ENCODE measurements at regions not wholly inside any gene's neighbourhood (a gene's known extent, or its start where the extent isn't known, plus 50 kb on each side); places are given as distances from the start of the nearest gene placed in this dataset.
"Not testable (repeated sequence)": the region's sequence is repeated elsewhere in the genome, so short reads cannot be mapped to it uniquely, and the experiment has no call there.

DNA sequence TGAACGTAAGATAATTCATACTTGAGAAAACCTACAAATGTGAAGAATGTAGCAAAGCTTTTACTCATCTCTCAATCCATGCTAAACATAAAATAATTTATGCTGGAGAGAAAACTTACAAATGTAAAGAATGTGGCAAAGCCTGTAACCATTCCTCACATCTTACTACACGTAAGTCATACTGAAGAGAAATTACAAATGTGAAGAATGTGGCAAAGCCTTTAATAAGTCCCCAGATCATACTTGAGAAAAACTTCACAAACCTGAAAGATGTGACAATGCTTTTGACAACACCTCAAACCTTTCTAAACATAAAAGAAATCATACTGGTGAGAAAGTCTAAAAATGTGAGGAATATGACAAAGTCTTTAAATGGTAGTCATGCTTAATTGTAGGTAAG is 89.4 kb downstream of the ZNF675 start:
- Histone ChIP-seq H2BK12ac (ENCODE audit: low read length) (no peak overlapping the region), H4K8ac (ENCODE audit: low read depth, low read length) (no peak overlapping the region), H4K91ac (ENCODE audit: low read depth, low read length) (no peak overlapping the region), H3K14ac (ENCODE audit: low read length) (no peak overlapping the region), H3K4me2 (ENCODE audit: low read length) (no peak overlapping the region), H3K27me3 (ENCODE audit: insufficient read depth, low read length) (no peaks in the 10 kb centered on the region), H3K23ac (ENCODE audit: low read length) (no peak overlapping the region), H3K36me3 (ENCODE audit: control insufficient read depth in 1 of 2, insufficient read depth in 2 of 2, low read length in 2 of 2) (no peaks in the 10 kb centered on the region), H3K27ac (ENCODE audit: low read depth, low read length) (no peak overlapping the region), H3K79me1 (ENCODE audit: low read length) (no peaks in the 10 kb centered on the region), H3K4me1 (ENCODE audit: control insufficient read depth in 1 of 2, insufficient read depth in 2 of 2, low read length in 2 of 2) (no peaks in the 10 kb centered on the region), H2BK5ac (ENCODE audit: low read depth, low read length, poor library complexity) (no peak overlapping the region), H3K9ac (ENCODE audit: low read length) (no peak overlapping the region), H2AK5ac (ENCODE audit: low read length) (no peak overlapping the region), H2BK120ac (ENCODE audit: insufficient read depth, low read length, poor library complexity) (no peak overlapping the region), H3K4me3 (ENCODE audit: low read depth, low read length) (no peak overlapping the region), H4K12ac (ENCODE audit: low read depth, low read length) (no peak overlapping the region), H3K18ac (ENCODE audit: low read length) (no peak overlapping the region), H3K4ac (ENCODE audit: low read depth, low read length) (no peak overlapping the region), H2AFZ (ENCODE audit: insufficient read depth, low read length, poor library complexity) (no peak overlapping the region), H3K9me3 (ENCODE audit: insufficient read depth, low read depth, low read length) (peaks cover 2% of the 10 kb centered on the region), H3K79me2 (ENCODE audit: control insufficient read depth, insufficient read depth, low read length, poor library complexity) (no peaks in the 10 kb centered on the region)
- WGBS (ENCODE audit: extremely low coverage, insufficient coverage, insufficient read length), result no CpG with 5 or more reads among the region's 2 CpGs
- peak; percentile 33 to 92 for DNase-seq

DNA sequence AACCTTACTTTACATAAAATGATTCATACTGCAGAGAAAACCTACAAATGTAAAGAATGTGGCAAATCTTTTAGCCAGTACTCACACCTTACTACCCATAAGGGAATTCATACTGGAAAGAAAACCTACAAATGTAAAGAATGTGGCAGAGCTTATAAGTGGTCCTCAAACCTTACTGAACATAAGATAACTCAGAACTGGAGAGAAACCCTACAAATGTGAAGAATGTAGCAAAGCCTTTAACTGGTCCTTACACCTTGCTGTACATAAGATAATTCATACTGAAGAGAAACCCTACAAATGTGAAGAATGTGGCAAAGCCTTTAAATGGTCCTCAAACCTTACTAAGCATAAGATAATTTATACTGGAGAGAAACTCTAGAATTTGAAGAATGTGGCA is 90.1 kb downstream of the ZNF675 start:
- no peaks in the 10 kb centered on the region for H3K27me3 ChIP-seq (ENCODE audit: insufficient read depth, low read length)
- no peak overlapping the region for H2BK120ac ChIP-seq (ENCODE audit: insufficient read depth, low read length, poor library complexity)
- H4K8ac ChIP-seq (ENCODE audit: low read depth, low read length), result no peak overlapping the region

DNA sequence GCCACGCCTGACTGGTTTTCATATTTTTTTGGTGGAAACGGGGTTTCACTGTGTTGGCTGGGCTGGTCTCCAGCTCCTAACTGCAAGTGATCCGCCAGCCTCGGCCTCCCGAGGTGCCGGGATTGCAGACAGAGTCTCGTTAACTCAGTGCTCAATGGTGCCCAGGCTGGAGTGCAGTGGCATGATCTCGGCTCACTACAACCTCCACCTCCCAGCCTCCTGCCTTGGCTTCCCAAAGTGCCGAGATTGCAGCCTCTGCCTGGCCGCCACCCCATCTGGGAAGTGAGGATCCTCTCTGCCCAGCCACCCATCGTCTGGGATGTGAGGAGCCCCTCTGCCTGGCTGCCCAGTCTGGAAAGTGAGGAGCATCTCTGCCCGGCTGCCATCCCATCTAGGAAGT is 92.7 kb downstream of the ZNF675 start:
- H2BK120ac ChIP-seq (ENCODE audit: insufficient read depth, low read length, poor library complexity); H3K4me1 ChIP-seq (ENCODE audit: control insufficient read depth in 1 of 2, insufficient read depth in 2 of 2, low read length in 2 of 2); H3K4ac ChIP-seq (ENCODE audit: low read depth, low read length); H3K14ac ChIP-seq (ENCODE audit: low read length); H3K36me3 ChIP-seq (ENCODE audit: control insufficient read depth in 1 of 2, insufficient read depth in 2 of 2, low read length in 2 of 2); H3K79me2 ChIP-seq (ENCODE audit: control insufficient read depth, insufficient read depth, low read length, poor library complexity); H3K4me3 ChIP-seq (ENCODE audit: low read depth, low read length); H3K27me3 ChIP-seq (ENCODE audit: insufficient read depth, low read length); H2AK5ac ChIP-seq (ENCODE audit: low read length); H3K9me3 ChIP-seq (ENCODE audit: insufficient read depth, low read depth, low read length); H2AFZ ChIP-seq (ENCODE audit: insufficient read depth, low read length, poor library complexity); H4K8ac ChIP-seq (ENCODE audit: low read depth, low read length); H2BK12ac ChIP-seq (ENCODE audit: low read length); H4K12ac ChIP-seq (ENCODE audit: low read depth, low read length); H4K91ac ChIP-seq (ENCODE audit: low read depth, low read length); H3K9ac ChIP-seq (ENCODE audit: low read length); H3K4me2 ChIP-seq (ENCODE audit: low read length); H3K18ac ChIP-seq (ENCODE audit: low read length); DNase-seq; H3K27ac ChIP-seq (ENCODE audit: low read depth, low read length); H3K23ac ChIP-seq (ENCODE audit: low read length); H3K79me1 ChIP-seq (ENCODE audit: low read length); H2BK5ac ChIP-seq (ENCODE audit: low read depth, low read length, poor library complexity): not testable (repeated sequence)
- no CpG with 5 or more reads among the region's 12 CpGs for WGBS (ENCODE audit: extremely low coverage, insufficient coverage, insufficient read length)

More for the DNA sequence above, 90.1 kb downstream of the ZNF675 start:
- Histone ChIP-seq H2BK5ac (ENCODE audit: low read depth, low read length, poor library complexity) (no peak overlapping the region), H3K27ac (ENCODE audit: low read depth, low read length) (no peak overlapping the region), H2AFZ (ENCODE audit: insufficient read depth, low read length, poor library complexity) (no peak overlapping the region), H4K91ac (ENCODE audit: low read depth, low read length) (no peak overlapping the region), H3K4me1 (ENCODE audit: control insufficient read depth in 1 of 2, insufficient read depth in 2 of 2, low read length in 2 of 2) (no peaks in the 10 kb centered on the region), H2AK5ac (ENCODE audit: low read length) (no peak overlapping the region), H3K36me3 (ENCODE audit: control insufficient read depth in 1 of 2, insufficient read depth in 2 of 2, low read length in 2 of 2) (no peaks in the 10 kb centered on the region), H2BK12ac (ENCODE audit: low read length) (no peak overlapping the region), H3K4me2 (ENCODE audit: low read length) (no peak overlapping the region), H3K23ac (ENCODE audit: low read length) (no peak overlapping the region), H3K9me3 (ENCODE audit: insufficient read depth, low read depth, low read length) (peaks cover 2% of the 10 kb centered on the region), H3K4me3 (ENCODE audit: low read depth, low read length) (no peak overlapping the region), H3K79me1 (ENCODE audit: low read length) (no peaks in the 10 kb centered on the region), H3K18ac (ENCODE audit: low read length) (no peak overlapping the region), H3K14ac (ENCODE audit: low read length) (no peak overlapping the region), H3K79me2 (ENCODE audit: control insufficient read depth, insufficient read depth, low read length, poor library complexity) (no peaks in the 10 kb centered on the region), H3K4ac (ENCODE audit: low read depth, low read length) (no peak overlapping the region), H3K9ac (ENCODE audit: low read length) (no peak overlapping the region), H4K12ac (ENCODE audit: low read depth, low read length) (no peak overlapping the region)
- DNase-seq, result no peak

DNA sequence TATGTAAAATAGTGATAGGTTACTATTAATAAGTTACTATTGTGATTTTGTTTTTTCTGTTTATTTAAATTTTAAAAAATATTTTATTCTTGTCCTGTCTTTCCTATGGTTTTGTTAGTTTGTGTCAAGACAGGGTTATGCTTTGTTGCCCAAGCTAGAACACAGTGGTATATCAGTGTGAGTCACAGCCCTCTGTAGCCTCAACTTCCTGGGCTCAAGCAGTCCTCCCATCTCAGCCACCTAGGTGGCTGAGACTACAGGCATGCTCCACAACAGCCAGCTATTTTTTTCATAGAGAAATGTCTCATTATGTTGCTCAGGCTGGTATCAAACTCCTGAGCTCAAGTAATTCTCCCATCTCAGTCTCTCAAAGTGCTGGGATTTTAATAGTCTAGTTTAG is 99.5 kb downstream of the ZNF675 start:
- no peak overlapping the region for H3K23ac ChIP-seq (ENCODE audit: low read length)
- no peak overlapping the region for H4K91ac ChIP-seq (ENCODE audit: low read depth, low read length)
- no peak overlapping the region for H3K27ac ChIP-seq (ENCODE audit: low read depth, low read length)
- H3K4me1 ChIP-seq (ENCODE audit: control insufficient read depth in 1 of 2, insufficient read depth in 2 of 2, low read length in 2 of 2), result no peaks in the 10 kb centered on the region
- H2BK5ac ChIP-seq (ENCODE audit: low read depth, low read length, poor library complexity), result no peak overlapping the region
- no peak overlapping the region for H3K4ac ChIP-seq (ENCODE audit: low read depth, low read length)
- no peaks in the 10 kb centered on the region for H3K79me1 ChIP-seq (ENCODE audit: low read length)
- no peak overlapping the region for H3K14ac ChIP-seq (ENCODE audit: low read length)
- no peak overlapping the region for H3K4me3 ChIP-seq (ENCODE audit: low read depth, low read length)
- no peak overlapping the region for H2BK12ac ChIP-seq (ENCODE audit: low read length)
- no peak overlapping the region for H3K9ac ChIP-seq (ENCODE audit: low read length)
- H4K8ac ChIP-seq (ENCODE audit: low read depth, low read length), result no peak overlapping the region
- no peaks in the 10 kb centered on the region for H3K36me3 ChIP-seq (ENCODE audit: control insufficient read depth in 1 of 2, insufficient read depth in 2 of 2, low read length in 2 of 2)
- H3K4me2 ChIP-seq (ENCODE audit: low read length), result no peak overlapping the region
- H3K9me3 ChIP-seq (ENCODE audit: insufficient read depth, low read depth, low read length), result peaks cover 9% of the 10 kb centered on the region
- no peak overlapping the region for H2AK5ac ChIP-seq (ENCODE audit: low read length)
- DNase-seq, result no peak
- H2AFZ ChIP-seq (ENCODE audit: insufficient read depth, low read length, poor library complexity), result no peak overlapping the region
- H3K79me2 ChIP-seq (ENCODE audit: control insufficient read depth, insufficient read depth, low read length, poor library complexity), result no peaks in the 10 kb centered on the region
- H2BK120ac ChIP-seq (ENCODE audit: insufficient read depth, low read length, poor library complexity), result no peak overlapping the region
- H3K18ac ChIP-seq (ENCODE audit: low read length), result no peak overlapping the region
- H4K12ac ChIP-seq (ENCODE audit: low read depth, low read length), result no peak overlapping the region
- H3K27me3 ChIP-seq (ENCODE audit: insufficient read depth, low read length), result no peaks in the 10 kb centered on the region

DNA sequence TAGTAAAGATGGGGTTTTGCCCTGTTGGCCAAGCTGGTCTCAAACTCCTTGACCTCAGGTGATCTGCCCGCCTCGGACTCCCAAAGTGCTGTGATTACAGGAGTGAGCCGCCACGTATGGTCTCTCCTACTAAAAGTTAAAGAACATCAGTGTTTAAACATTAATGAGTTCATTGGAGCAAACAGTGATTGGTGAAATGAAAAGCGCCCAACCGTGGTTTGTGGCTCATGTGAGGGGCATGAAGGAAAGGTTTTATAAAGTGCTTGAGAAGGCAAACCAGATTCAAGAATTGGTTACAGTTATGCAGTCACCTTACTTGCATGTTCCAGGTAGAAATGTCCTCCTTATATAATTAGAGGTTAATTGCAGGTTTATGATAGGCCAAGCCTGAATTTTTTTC is 109.5 kb downstream of the ZNF675 start:
- peaks cover 7% of the 10 kb centered on the region for H3K9me3 ChIP-seq (ENCODE audit: insufficient read depth, low read depth, low read length)
- no peak overlapping the region for H3K4me2 ChIP-seq (ENCODE audit: low read length)
- H3K4me3 ChIP-seq (ENCODE audit: low read depth, low read length), result no peak overlapping the region
- H3K18ac ChIP-seq (ENCODE audit: low read length), result no peak overlapping the region
- no peaks in the 10 kb centered on the region for H3K79me2 ChIP-seq (ENCODE audit: control insufficient read depth, insufficient read depth, low read length, poor library complexity)
- H3K36me3 ChIP-seq (ENCODE audit: control insufficient read depth in 1 of 2, insufficient read depth in 2 of 2, low read length in 2 of 2), result no peaks in the 10 kb centered on the region
- no peak overlapping the region for H2BK12ac ChIP-seq (ENCODE audit: low read length)
- H4K12ac ChIP-seq (ENCODE audit: low read depth, low read length), result no peak overlapping the region
- no peak overlapping the region for H3K27ac ChIP-seq (ENCODE audit: low read depth, low read length)
- H4K8ac ChIP-seq (ENCODE audit: low read depth, low read length), result no peak overlapping the region
- no peak for DNase-seq
- no peaks in the 10 kb centered on the region for H3K4me1 ChIP-seq (ENCODE audit: control insufficient read depth in 1 of 2, insufficient read depth in 2 of 2, low read length in 2 of 2)
- H3K4ac ChIP-seq (ENCODE audit: low read depth, low read length), result no peak overlapping the region
- H3K9ac ChIP-seq (ENCODE audit: low read length), result no peak overlapping the region
- no peaks in the 10 kb centered on the region for H3K79me1 ChIP-seq (ENCODE audit: low read length)
- H2AK5ac ChIP-seq (ENCODE audit: low read length), result no peak overlapping the region
- no peak overlapping the region for H4K91ac ChIP-seq (ENCODE audit: low read depth, low read length)
- H2AFZ ChIP-seq (ENCODE audit: insufficient read depth, low read length, poor library complexity), result no peak overlapping the region
- H2BK5ac ChIP-seq (ENCODE audit: low read depth, low read length, poor library complexity), result no peak overlapping the region
- no peaks in the 10 kb centered on the region for H3K27me3 ChIP-seq (ENCODE audit: insufficient read depth, low read length)
- H2BK120ac ChIP-seq (ENCODE audit: insufficient read depth, low read length, poor library complexity), result no peak overlapping the region
- no peak overlapping the region for H3K23ac ChIP-seq (ENCODE audit: low read length)
- H3K14ac ChIP-seq (ENCODE audit: low read length), result no peak overlapping the region
- no CpG with 5 or more reads among the region's 6 CpGs for WGBS (ENCODE audit: extremely low coverage, insufficient coverage, insufficient read length)

All from trophoblast cell (in vitro differentiated cells and primary cell).